GM19043 (cell line): ENCODE measurements at regions not wholly inside any gene's neighbourhood (a gene's known extent, or its start where the extent isn't known, plus 50 kb on each side); places are given as distances from the start of the nearest gene placed in this dataset.

ENCODE experiments used
- ATAC-seq: cut with Tn5 transposase; IDR thresholded peaks from one replicate; pipeline ENCODE4 v1.9.1; 2021; ENCODE audit warnings: low read depth; ENCODE audit not compliant: unreplicated experiment

DNA sequence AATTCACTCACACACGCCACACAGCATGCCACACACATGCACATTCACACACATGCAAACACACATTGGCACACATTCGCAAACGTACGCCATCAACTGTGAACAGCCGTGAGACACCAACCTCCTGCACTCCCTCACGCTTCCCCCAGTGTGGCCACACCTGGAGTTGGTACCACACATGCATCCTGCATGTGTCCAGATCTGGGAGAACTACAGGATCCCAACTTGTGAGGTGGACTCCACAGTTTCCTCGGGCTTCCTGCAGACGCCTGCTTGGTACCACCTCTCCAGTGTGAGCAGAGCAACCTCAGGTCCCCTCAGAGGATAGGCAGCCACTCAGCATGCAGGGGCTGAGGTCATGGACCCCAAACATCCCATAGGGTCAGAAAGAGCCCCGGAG lies 239.0 kb downstream of the EIPR1 start:
- ATAC-seq, result no peak

DNA sequence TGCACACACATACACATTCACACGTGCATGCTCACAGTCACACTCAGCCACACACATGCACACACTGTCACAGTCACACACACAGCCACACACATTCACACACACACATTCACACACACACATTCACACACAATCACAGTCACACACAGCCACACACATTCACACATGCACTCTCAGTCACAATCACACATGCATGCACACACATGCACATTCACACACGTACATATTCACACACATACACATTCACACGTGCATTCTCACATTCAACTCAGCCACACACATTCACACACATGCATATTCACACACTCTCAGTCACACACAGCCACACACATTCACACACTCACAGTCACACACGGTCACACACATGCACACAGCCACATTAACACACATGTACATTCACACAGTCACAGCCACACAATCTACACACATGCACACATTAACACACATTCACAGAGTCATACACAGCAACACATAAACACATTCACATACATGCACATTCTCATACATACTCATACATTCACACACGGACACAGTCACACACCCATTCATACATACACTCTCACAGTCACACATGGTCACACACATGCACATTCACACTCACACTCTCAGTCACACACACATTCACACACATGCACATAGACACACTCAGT lies 239.8 kb downstream of the EIPR1 start:
- no peak for ATAC-seq

DNA sequence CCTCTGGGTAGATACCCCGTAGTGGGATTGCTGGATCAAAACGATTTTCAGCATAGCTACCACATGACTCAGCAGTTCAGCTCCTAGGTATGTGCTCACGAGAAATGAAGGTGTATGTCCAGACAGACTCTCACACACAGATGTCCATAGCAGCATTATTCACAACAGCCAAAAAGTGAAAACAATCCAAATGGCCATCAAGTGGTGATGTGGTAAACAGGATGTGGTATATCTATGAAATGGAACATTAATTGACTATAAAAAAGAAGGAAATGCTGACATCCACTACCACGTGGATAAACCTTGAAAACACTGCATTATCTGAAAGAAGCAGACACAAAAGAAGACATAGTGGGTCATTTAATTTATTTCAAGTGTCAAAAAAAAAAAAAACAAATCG lies 241.9 kb downstream of the EIPR1 start:
- ATAC-seq, result no peak

DNA sequence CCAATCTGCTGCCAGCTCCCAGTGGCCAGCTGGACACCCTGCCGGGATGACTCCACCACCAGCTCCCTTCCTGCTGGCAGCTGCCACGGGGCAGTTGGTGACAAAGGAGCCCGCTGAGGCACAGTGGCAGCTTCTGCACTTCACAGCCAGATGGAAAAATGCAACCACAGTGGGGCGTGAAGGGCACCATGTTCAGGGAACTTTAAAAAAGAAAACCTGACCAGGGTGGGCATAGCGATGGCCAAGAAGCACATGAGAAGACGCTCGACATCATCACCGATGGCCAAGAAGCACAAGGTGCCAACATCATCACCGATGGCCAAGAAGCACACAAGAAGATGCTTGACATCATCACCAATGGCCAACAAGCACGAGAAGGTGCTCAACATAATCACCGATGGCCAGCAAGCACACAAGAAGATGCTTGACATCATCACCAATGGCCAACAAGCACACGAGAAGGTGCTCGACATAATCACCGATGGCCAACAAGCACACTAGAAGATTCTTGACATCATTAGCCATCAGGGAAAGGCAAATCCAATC lies 243.5 kb downstream of the EIPR1 start:
- no peak for ATAC-seq

DNA sequence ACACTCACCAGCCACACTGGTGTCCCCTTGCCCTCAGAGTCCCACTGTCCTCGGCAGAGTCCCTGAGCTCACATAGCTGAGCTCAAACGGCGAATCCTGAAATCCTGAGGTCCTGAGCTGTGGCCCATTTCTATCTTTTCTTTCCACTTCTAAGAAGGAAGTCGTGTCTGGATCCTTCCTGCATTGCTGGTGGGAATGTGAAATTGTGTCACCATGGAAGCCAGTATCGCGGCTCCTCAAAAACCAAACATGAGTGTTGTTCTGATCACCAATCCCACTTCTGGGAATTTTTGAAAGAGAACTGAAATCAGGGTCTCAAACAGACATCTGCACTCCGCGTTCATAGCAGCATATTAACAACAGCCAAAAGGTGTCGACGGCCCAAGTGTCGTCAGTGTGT lies 244.7 kb downstream of the EIPR1 start:
- no peak for ATAC-seq

DNA sequence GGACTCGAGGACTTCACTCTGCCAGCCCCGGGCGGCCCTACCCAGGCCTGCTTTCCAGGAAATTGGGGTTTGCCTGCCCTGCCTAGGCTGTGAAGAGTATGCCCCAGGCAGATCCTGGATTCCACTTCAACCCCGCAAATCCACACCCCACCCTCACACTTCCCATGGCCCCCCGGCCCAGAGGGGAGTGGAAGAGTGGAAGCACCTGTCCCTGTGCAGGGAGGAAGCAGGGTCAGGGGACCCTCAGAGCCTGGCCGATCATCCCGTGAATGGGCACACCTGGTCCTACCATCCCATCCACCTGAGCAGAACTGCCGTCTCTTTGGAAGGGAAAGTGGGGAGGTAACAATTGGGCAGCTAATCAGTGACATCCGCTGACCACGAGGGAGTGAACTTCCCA lies 245.2 kb downstream of the EIPR1 start:
- ATAC-seq, result no peak

DNA sequence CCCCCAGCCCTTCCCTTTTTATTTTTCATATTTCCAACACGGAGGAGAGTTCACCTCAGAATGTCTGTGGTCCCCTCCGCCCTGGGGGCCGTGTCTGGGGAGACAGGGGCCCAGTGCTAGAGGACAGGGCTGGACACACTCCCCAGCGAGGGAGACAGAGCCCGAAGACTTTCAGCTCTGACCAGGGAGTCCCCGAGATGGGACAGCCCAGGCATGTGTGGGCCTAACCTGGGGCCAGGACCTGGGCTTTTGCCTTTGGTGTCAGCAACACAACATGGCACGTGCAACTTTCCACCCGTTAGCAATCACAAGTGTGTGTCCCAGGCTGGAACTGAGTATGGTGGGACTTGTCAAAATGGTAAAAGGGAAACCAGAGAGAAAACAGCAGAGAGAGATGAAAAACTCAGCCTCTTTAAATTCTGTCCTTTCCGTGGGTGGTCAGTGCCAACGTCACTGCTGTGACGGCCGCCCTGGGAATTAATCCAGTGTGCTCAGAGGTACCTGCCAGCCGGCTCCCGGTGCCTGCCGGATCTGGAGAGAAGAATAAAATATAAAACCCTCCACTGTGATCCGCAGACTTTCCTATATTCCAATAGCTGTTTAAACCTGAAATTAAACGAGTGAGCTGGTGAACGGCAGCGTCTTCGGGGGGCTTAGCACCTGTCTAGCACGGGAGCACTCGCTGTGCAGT lies 245.8 kb downstream of the EIPR1 start:
- no peak for ATAC-seq

DNA sequence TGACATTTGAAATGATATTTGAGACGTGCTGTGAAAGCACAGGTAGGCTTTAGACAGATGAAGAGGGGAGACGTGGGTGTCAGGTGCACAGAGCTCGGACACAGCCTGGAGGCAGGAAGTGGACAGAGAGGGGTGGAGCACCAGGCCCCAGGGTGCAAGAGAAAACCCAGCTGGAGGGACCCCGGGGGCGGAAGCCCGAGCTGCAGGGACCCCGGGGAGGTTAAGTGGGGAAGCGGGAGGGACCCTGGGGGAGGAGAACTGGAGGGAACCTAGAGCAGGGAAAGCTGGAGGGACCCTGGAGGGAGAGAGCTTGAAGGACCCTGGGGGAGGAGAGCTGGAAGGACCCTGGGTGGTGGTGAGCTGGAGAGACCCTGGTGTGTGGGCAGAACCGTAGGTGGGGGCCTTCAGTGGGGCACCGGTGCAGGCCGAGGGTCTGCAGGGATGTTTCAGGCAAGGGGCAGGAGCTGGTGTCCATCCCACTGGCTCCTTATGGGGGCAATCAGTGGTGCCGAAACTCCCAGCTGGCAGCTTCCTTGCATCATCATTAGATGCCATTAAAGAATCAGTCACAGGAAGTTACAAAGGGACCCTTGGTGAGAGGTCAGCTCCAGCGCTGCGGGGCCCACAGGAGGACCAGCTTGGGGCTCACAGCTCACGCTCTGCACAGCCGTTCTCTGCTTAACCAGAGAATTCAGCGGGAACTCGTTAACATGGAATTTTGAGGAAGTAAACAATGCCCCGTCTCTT lies 246.6 kb downstream of the EIPR1 start:
- no peak for ATAC-seq

DNA sequence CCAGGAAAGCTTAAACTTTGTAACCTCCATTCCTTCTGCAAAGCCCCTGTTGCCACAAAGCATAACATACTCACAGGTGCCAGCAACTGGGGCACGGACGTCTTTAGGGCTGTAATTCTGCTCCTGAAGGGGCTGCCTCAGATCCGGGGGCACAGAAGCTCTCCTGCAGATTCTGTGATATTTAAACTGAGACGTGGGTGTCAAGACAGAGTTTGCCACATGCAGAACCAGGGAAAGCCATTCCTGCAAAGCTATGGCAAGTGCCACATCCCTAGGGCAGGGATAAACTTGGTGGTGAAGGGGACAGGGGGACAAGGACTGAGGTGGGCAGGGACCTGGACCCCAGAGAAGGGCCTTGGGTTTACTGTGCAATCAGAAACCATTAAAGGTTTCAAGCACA lies 247.2 kb downstream of the EIPR1 start:
- ATAC-seq, result no peak

DNA sequence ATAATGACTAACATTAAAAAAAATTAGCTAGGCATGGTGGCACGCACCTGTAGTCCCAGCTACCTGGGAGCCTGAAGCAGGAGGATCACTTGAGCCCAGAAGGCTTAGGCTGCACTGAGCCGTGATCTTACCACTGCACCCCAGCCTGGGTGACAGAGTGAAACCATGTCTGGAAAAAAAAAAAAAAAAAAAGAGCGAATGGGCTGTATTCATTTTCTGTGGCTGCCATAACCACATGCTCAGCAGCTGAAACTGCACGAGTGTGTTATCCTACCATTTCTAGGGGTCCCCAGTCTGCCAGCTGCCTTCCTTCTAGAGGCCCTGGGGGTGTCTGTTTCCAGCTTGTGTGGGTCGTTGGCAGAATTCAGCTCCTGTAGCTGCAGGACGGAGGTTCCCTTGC lies 247.8 kb downstream of the EIPR1 start:
- ATAC-seq, result no peak

DNA sequence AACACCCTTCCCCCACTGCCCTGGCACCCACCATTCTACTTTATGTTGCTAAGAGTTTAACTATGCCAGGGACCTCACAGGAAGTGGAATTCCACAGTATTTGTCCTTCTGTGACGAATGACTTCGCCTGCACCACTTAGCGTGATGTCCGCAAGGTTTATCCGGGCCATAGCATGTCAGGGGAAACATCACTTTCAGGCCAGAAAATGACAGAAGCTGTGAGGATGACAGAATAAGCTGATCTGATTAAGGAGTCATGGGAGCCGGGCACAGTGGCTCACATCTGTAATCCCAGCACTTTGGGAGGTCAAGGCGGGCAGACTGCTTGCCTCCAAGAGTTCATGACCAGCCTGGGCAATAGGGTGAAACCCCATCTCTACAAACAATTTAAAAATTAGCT lies 248.8 kb downstream of the EIPR1 start:
- ATAC-seq, result no peak

DNA sequence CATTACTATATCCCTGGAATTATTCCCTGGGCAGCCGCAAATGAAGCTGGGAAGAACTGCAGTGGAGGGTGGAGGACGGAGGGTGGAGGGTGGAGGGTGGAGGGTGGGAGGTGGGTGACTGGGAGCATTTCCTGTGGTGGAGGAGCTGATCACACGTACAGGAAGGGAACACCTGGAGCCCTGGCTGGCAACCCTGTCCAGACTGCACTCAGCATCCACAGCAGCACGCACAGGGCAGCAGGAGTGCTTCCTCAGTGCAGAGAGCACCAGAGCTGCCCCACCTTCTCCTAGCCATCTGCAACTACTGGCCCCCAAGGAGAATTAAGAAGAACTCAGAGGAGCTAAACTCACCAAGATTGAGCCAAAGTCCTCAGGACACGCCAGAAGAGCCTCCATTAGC lies 249.9 kb downstream of the EIPR1 start:
- ATAC-seq, result no peak

DNA sequence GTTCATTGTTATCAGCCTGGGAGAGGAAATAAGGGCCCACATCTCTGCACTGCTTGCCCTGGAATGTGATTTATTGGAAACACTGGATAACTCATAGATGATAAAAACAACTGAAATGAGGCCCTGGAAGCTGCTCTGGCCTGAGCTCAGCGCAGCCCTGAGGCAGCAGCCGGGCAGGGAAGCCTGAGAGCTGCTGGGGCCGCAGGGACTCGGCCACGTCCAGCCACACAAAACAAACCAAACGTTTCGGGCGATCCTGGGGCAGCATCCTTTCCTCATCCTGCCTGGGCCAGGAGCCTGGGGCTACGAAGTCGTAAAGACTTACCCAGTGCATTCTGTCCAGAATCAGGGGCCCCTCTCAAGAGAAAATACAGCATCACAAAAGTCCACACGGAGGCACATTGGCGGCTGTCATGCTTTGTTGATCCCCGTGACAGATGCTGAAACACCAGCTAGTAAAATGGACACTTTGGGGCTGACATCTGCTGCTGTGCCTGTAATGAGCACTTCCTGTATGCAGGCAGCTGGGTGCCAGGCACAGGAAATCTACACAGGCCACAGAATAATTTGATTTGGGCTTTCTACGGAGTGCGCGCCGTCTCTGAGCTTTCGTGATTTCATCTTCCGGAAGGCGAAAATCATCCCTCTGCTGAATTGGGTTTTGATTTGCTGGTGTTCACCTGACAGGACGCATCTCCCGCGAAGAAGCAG lies 250.6 kb downstream of the EIPR1 start:
- no peak for ATAC-seq

DNA sequence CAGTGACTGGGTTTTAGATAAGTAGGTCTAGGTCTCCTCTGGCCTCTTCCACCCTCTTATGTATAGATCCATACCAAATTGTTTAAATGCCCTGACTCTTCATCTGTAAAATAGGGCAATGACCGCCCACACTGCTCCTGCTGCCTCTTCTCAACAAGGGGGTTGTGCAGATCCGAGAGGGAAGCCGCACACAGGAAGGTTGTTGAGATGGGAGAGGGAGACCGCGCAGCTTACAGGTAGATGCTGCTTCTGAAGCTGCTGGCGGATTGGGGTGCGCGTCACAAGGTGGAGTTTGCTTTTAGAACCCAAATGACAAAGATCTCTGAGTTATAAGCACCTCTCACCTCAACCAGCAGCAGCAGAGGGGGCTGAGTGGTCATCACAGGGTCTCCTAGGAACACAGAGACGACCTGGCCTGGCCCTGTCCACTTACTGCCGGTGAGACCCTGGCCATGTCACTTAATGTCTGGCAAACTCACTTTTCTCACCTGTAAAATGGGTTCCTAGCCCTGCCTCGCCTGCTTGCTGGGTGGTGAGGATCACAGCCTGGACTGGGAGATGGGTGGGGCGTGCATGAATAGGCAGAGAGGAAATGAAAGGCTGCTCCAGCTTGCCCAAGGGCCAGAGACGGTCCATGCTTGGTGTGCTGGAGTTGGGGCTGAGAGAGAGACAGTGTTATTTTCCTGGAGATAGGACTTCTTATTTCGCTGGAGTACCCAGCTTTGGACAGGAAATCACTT lies 251.3 kb downstream of the EIPR1 start:
- ATAC-seq, result no peak

DNA sequence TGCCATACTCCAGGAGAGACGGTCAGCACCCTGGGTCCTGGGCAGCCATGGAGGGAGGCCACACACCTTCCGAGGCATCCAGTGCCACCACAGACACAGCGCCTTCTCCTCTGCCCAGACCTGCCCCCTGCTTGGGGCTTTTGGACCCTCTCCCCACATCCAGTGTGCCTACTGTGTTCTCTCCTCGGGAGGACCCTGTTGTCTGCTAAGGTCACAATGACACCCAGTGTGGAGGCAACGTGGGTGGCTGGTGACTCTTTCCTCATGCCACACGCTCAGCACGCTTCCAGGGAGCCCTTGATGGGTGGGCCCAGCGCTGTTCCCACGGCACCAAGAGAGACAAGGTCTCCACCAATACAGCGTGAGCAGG lies 251.9 kb downstream of the EIPR1 start:
- no peak for ATAC-seq

DNA sequence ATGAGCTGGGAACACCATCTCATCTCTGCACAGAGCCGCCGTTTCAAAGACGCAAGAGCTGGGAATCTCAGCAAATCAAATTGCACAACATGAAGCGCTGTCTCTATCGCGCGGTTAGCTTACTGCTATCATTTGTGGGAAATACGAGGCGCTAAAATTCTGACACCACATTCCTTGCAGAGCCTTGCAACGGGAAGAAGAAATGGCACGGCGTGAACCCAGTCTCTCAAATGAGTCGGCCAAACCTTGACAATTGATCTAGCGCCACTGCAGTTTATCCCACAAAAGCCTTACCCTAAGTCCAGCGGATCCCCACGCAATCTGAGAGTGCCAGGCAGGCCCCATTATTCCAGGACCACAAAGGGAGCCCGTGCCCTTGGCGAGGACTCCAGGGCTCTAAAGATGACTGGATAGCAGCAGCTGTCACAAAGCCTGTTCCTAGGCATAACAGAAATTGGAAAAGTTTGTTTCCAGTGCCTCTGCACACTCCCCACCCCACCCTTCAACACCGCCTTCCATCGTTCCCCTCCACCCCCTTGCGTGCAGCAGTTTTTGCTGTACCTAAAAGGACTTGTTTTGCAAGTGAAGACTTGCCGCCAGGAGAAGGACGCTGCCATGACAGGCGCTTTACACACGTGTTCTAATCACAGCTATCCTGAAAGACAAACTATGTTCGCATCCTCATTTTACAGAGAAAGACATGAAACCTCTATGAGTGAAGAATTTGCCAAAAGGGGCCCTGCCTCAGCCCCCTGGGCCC lies 252.4 kb downstream of the EIPR1 start:
- ATAC-seq, result no peak

DNA sequence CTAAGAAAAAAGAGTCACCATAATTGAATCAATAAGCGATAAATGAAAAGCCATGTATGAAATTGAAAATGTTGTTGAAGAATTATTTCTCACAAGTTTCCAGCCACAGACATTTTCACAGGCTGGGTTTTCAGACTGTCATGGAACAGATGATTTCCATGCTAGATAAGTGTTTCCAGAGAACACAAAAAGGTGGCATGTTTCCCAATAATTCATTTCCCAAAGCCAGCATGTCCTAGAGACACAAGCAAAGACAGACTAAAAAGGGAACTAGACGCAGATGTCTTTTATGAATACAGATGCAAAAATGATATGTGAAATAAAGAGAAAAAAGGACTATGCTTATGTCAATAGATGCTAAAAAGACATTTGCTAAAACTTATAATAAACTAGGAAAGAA lies 255.1 kb downstream of the EIPR1 start:
- ATAC-seq, result no peak

DNA sequence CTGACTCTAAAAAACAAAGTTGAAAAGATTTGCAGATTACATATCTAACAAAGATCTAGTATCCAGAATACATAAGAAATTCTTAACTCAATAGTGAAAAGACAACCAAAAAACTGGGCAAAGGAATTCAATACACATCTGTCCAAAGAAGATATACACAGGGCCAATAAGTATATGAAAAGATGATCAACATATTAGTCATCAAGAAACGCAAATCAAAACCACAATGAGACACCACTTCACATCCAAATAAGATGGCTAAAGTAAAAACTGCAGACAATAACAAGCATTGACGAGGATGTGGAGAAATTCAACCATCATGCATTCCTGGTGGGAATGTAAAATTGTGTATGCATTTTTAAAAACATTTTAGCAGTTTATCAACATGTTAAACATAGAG lies 256.0 kb downstream of the EIPR1 start:
- no peak for ATAC-seq

DNA sequence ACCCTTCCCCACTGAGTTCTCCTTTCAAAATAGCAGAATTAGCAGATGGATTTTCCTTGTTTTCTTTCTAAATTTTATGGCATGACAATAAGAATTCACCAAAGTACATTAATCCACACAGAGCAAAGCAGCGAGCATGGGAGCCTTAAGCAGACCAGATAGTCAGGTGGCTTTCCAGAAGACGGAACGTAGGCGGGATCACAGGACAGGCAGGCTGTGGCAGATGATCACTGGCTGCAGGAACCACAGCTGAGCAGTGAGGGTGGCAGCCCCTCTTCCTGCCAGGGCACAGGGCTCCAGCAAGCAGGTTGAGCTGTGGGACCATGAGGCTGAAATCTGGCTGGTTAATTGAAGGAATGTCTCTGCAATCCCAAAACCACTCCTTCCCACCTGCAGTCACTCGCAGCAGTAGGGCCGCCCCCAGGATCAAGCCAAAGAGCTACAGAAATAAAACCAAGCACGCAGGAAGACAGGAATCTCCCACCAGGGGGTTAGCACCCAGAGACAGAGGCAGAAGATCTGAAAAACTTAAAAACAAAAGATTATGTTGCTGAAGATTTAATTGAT lies 259.9 kb downstream of the EIPR1 start:
- ATAC-seq, result no peak
